HepG2 (cell line): ENCODE measurements at regions not wholly inside any gene's neighbourhood (a gene's known extent, or its start where the extent isn't known, plus 50 kb on each side); places are given as distances from the start of the nearest gene placed in this dataset.

ENCODE experiments used
- ATAC-seq: fragments of 200-7000 bp; cut with Tn5 transposase; 3 replicates; pipeline ENCODE4 v1.9.1; 2020; ENCODE audit warnings: mild to moderate bottlenecking, moderate library complexity
- BruUV-seq: library from RNA; stranded (reverse); fragments of 400-500 nt; replicated peaks from 2 replicates; lab custom pipeline; 2021; lab: Mats Ljungman, UMichigan
- CTCF ChIA-PET: fragments of 300-600 bp; formaldehyde crosslinking; extraction: SDS; loops from one replicate; lab custom pipeline; 2021; ENCODE audit warnings: low total read pairs, inconsistent platforms, low intra/inter-chr PET ratio; lab: Yijun Ruan, JAX
- POLR2A ChIA-PET: fragments of 350-600 bp; sonication (Branson Sonifier 250); formaldehyde crosslinking; loops from one replicate; lab custom pipeline; 2020; ENCODE audit warnings: antibody characterized with exemption, inconsistent platforms; lab: Yijun Ruan, JAX
- DNase-seq: peaks from one replicate; pipeline ENCODE4 v3.0.0-alpha.2; 2015; ENCODE audit warnings: low spot score
- FAIRE-seq: peaks from 3 replicates; lab custom pipeline; 2011; peaks lifted over from hg19 to GRCh38; lab: Jason Lieb, UNC
- H2AFZ ChIP-seq: one replicate; pipeline ENCODE4 v1.6.1; 2011; ENCODE audit warnings: low read length, inconsistent platforms
- H3K27ac ChIP-seq: fragments of 300-600 bp; 3 replicates; pipeline ENCODE4 v1.8.0; 2011; ENCODE audit warnings: mixed run types, mild to moderate bottlenecking, mixed read lengths, low read length, inconsistent platforms; ENCODE audit not compliant: insufficient read depth; ENCODE audit errors: extremely low read length
- H3K27me3 ChIP-seq, 2 experiments: fragments of 200-600 bp in 1 of 2; 2 replicates in 1 of 2; 3 replicates in 1 of 2; pipeline versions ENCODE4 v1.6.0 to v1.8.0; 2011; ENCODE audit warnings: low read length in 2 of 2, mild to moderate bottlenecking in 2 of 2, moderate library complexity in 2 of 2, inconsistent platforms in 1 of 2; ENCODE audit not compliant: insufficient read depth in 2 of 2, control insufficient read depth in 1 of 2
- H3K36me3 ChIP-seq, 2 experiments: fragments of 200-600 bp in 1 of 2; replicated peaks in 1 of 2; 2 replicates in 1 of 2; 3 replicates in 1 of 2; pipeline versions ENCODE4 v1.5.1 to v1.8.0; 2011; ENCODE audit warnings: low read length in 2 of 2, inconsistent platforms in 1 of 2; ENCODE audit not compliant: insufficient read depth in 2 of 2, control insufficient read depth in 1 of 2
- H3K4me1 ChIP-seq: 2 replicates; pipeline ENCODE4 v1.5.1; 2012; ENCODE audit warnings: low read length, inconsistent platforms; ENCODE audit not compliant: insufficient read depth
- H3K4me2 ChIP-seq: 2 replicates; pipeline ENCODE4 v1.6.0; 2011; ENCODE audit warnings: low read depth, low read length, inconsistent platforms
- H3K4me3 ChIP-seq, 3 experiments: fragments of 200-600 bp in 1 of 3; sonication (generic), shearing (Covaris generic) in 1 of 3; replicated peaks in 1 of 3; 2 replicates each; pipeline ENCODE4 v1.5.1; 2011 to 2016; ENCODE audit warnings: low read length in 3 of 3, inconsistent platforms in 2 of 3, low read depth in 2 of 3, mild to moderate bottlenecking in 2 of 3, control low read depth in 1 of 3, mixed read lengths in 1 of 3; ENCODE audit not compliant: insufficient read depth in 1 of 3
- H3K79me2 ChIP-seq: one replicate; pipeline ENCODE4 v1.6.1; 2011; ENCODE audit warnings: low read length, inconsistent platforms; ENCODE audit not compliant: insufficient read depth
- H3K9ac ChIP-seq: 2 replicates; pipeline ENCODE4 v1.6.0; 2011; ENCODE audit warnings: mild to moderate bottlenecking, low read depth, low read length, inconsistent platforms; ENCODE audit not compliant: insufficient read depth
- H3K9me3 ChIP-seq: 2 replicates; pipeline ENCODE4 v1.5.1; 2012; ENCODE audit warnings: mild to moderate bottlenecking, low read length
- H4K20me1 ChIP-seq: 2 replicates; pipeline ENCODE4 v1.6.0; 2011; ENCODE audit warnings: inconsistent platforms, mild to moderate bottlenecking, low read length, moderate library complexity; ENCODE audit not compliant: insufficient read depth
- CBX5 ChIP-seq: sonication (generic); formaldehyde crosslinking; IDR thresholded peaks from 2 replicates; pipeline ENCODE4 v1.4.0; 2020; ENCODE audit warnings: missing genetic modification reagents, borderline replicate concordance
- EEA1 ChIP-seq: sonication (generic); formaldehyde crosslinking; IDR thresholded peaks from 2 replicates; pipeline ENCODE4 v1.5.1; 2020; ENCODE audit warnings: mild to moderate bottlenecking, missing genetic modification reagents, borderline replicate concordance
- FUBP1 ChIP-seq: sonication (generic); formaldehyde crosslinking; IDR thresholded peaks from 2 replicates; pipeline ENCODE4 v1.5.1; 2020; ENCODE audit warnings: missing genetic modification reagents, mild to moderate bottlenecking, borderline replicate concordance
- HOMEZ ChIP-seq: IDR thresholded peaks from 2 replicates; pipeline ENCODE4 v1.6.1; 2016; ENCODE audit warnings: low read depth
- WIZ ChIP-seq: sonication (generic); formaldehyde crosslinking; IDR thresholded peaks from 2 replicates; pipeline ENCODE4 v1.5.1; 2020; ENCODE audit warnings: mild to moderate bottlenecking, missing genetic modification reagents
- ZBTB25 ChIP-seq: IDR thresholded peaks from 2 replicates; pipeline ENCODE4 v1.6.1; 2018; ENCODE audit warnings: missing genetic modification reagents
- ZNF101 ChIP-seq: sonication (generic); formaldehyde crosslinking; IDR thresholded peaks from 2 replicates; pipeline ENCODE4 v1.4.0; 2020; ENCODE audit warnings: mild to moderate bottlenecking, low read depth, missing genetic modification reagents, borderline replicate concordance
- ZNF333 ChIP-seq: sonication (generic); formaldehyde crosslinking; IDR thresholded peaks from 2 replicates; pipeline ENCODE4 v1.4.0; 2020; ENCODE audit warnings: mild to moderate bottlenecking, missing genetic modification reagents, borderline replicate concordance
- ZNF441 ChIP-seq: sonication (generic); formaldehyde crosslinking; IDR thresholded peaks from 2 replicates; pipeline ENCODE4 v1.7.0; 2021; ENCODE audit warnings: missing genetic modification reagents, borderline replicate concordance
- ZNF446 ChIP-seq: sonication (generic); formaldehyde crosslinking; IDR thresholded peaks from 2 replicates; pipeline ENCODE4 v1.5.0; 2020; ENCODE audit warnings: mild to moderate bottlenecking, missing genetic modification reagents
- WGBS: methylation state at CpG from one replicate; pipeline ENCODE4 v1.1.6; 2017; ENCODE audit warnings: low lambda C conversion rate; 5-methylcytosine and 5-hydroxymethylcytosine counted together
- in situ Hi-C: cut with HindIII; loops from 2 replicates; pipeline ENCODE4 v1.10.0; 2017; ENCODE audit warnings: low pct_unique_long_range_greater_than_20kb; ENCODE audit not compliant: extremely low pct_ligation_motif_present
- intact Hi-C: fragments of 100-400 bp; cut with micrococcal nuclease; formaldehyde crosslinking; loops from one replicate; pipeline ENCODE4 v1.10.0; 2022; ENCODE audit not compliant: unreplicated experiment
- TF ChIP-seq, protein P1 (sequence below): sonication (generic); formaldehyde crosslinking; conservative IDR thresholded peaks from 2 replicates; pipeline ENCODE4 v1.8.1; 2023; ENCODE audit warnings: missing genetic modification reagents
- TF ChIP-seq, protein P2 (sequence below): sonication (generic); formaldehyde crosslinking; IDR thresholded peaks from 2 replicates; pipeline ENCODE4 v1.4.0; 2020; ENCODE audit warnings: low read depth, mild to moderate bottlenecking, missing genetic modification reagents

DNA sequence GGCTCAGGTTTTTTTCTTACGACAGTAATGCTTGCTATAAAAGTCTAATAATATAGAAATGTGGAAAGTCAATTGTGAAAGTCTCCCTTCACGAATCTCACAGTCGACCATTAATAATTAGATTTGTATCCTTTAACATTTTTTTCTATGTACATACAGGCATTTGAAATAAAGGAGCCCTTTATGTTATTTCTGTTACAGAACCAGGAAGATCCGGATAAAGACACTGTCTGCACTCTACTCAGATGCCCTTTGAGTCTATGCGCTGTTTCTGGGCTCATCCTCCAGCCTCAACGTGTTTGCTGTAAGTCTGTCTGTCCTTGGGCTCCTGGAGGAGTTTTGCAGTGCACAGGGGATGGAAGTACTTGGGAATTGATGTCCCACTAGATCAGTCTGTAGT, 212.2 kb upstream of the ATP2B1 start:
- in situ Hi-C loops, result no loop called here
- Histone ChIP-seq H3K4me3 (no peak overlapping the region), H3K4me1 (no peaks in the 10 kb centered on the region), H3K79me2 (no peaks in the 10 kb centered on the region), H4K20me1 (no peaks in the 10 kb centered on the region), H3K9me3 (no peaks in the 10 kb centered on the region), H3K4me2 (no peak overlapping the region), H2AFZ (no peak overlapping the region)
- CTCF ChIA-PET, result no interaction called here
- FAIRE-seq, result no peak
- no peak for DNase-seq
- TF ChIP-seq, protein P1, sequence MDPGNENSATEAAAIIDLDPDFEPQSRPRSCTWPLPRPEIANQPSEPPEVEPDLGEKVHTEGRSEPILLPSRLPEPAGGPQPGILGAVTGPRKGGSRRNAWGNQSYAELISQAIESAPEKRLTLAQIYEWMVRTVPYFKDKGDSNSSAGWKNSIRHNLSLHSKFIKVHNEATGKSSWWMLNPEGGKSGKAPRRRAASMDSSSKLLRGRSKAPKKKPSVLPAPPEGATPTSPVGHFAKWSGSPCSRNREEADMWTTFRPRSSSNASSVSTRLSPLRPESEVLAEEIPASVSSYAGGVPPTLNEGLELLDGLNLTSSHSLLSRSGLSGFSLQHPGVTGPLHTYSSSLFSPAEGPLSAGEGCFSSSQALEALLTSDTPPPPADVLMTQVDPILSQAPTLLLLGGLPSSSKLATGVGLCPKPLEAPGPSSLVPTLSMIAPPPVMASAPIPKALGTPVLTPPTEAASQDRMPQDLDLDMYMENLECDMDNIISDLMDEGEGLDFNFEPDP (CRISPR knock-in tag), result no peak
- TF ChIP-seq CBX5 (no peak), WIZ (CRISPR knock-in tag) (no peak), ZBTB25 (CRISPR knock-in tag) (no peak), HOMEZ (no peak), FUBP1 (CRISPR knock-in tag) (no peak), ZNF101 (CRISPR knock-in tag) (no peak), EEA1 (no peak), ZNF441 (no peak), ZNF446 (CRISPR knock-in tag) (no peak), ZNF333 (CRISPR knock-in tag) (no peak)
- TF ChIP-seq, protein P2, sequence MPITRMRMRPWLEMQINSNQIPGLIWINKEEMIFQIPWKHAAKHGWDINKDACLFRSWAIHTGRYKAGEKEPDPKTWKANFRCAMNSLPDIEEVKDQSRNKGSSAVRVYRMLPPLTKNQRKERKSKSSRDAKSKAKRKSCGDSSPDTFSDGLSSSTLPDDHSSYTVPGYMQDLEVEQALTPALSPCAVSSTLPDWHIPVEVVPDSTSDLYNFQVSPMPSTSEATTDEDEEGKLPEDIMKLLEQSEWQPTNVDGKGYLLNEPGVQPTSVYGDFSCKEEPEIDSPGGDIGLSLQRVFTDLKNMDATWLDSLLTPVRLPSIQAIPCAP (CRISPR knock-in tag), result no peak
- TF ChIP-seq, all 625 proteins: peak for 0
- no peak for ATAC-seq
- no peak overlapping the region for H3K9ac ChIP-seq
- no peaks in the 10 kb centered on the region for H3K27me3 ChIP-seq
- H3K36me3 ChIP-seq, result no peaks in the 10 kb centered on the region
- WGBS, result 9% methylated on average over 6 of the region's 6 CpGs
- BruUV-seq, result no TSS peak
- no peak overlapping the region for H3K27ac ChIP-seq
- intact Hi-C loops, result no loop called here
- POLR2A ChIA-PET, result no interaction called here
